IMR-90 (cell line): ENCODE measurements at regions not wholly inside any gene's neighbourhood (a gene's known extent, or its start where the extent isn't known, plus 50 kb on each side); places are given as distances from the start of the nearest gene placed in this dataset.

Source experiments
- ATAC-seq: fragments of 200-7000 bp; cut with Tn5 transposase; 2 replicates; pipeline ENCODE4 v1.9.1; 2020; ENCODE audit warnings: low read depth, mild to moderate bottlenecking, moderate library complexity
- BruUV-seq: library from RNA; stranded (reverse); fragments of 400-500 nt; replicated peaks from 2 replicates; lab custom pipeline; 2021; lab: Mats Ljungman, UMichigan
- CTCF ChIA-PET: fragments of 300-600 bp; formaldehyde crosslinking; extraction: SDS; loops from one replicate; lab custom pipeline; 2021; ENCODE audit warnings: antibody characterized with exemption; lab: Yijun Ruan, JAX
- POLR2A ChIA-PET: fragments of 300-600 bp; sonication (Branson Sonifier 250); formaldehyde crosslinking; loops from one replicate; lab custom pipeline; 2022; ENCODE audit warnings: antibody characterized with exemption; ENCODE audit not compliant: unreplicated experiment; lab: Charles Lee
- DNase-seq: peaks from one replicate; pipeline ENCODE4 v3.0.0; 2013
- H2AFZ ChIP-seq: replicated peaks from 2 replicates; pipeline ENCODE3; 2013; ENCODE audit warnings: low read length, mild to moderate bottlenecking; ENCODE audit not compliant: poor library complexity
- H2AK5ac ChIP-seq: 2 replicates; pipeline ENCODE4 v1.6.1; 2013; ENCODE audit warnings: low read depth, low read length, inconsistent platforms
- H2AK9ac ChIP-seq: replicated peaks from 2 replicates; pipeline ENCODE3; 2013; ENCODE audit warnings: mild to moderate bottlenecking, low read depth, low read length, moderate library complexity; ENCODE audit not compliant: poor library complexity
- H2BK120ac ChIP-seq: 2 replicates; pipeline ENCODE4 v1.6.1; 2013; ENCODE audit warnings: low read depth, low read length, inconsistent platforms
- H2BK15ac ChIP-seq: 3 replicates; pipeline ENCODE4 v1.6.1; 2013; ENCODE audit warnings: low read depth, low read length, inconsistent platforms
- H2BK20ac ChIP-seq: 2 replicates; pipeline ENCODE4 v1.6.1; 2013; ENCODE audit warnings: low read depth, mild to moderate bottlenecking, inconsistent platforms, low read length, moderate library complexity
- H2BK5ac ChIP-seq: 2 replicates; pipeline ENCODE4 v1.6.1; 2013; ENCODE audit warnings: mild to moderate bottlenecking, low read depth, low read length, inconsistent platforms; ENCODE audit not compliant: poor library complexity, severe bottlenecking
- H3K14ac ChIP-seq: replicated peaks from 2 replicates; pipeline ENCODE4 v1.6.1; 2013; ENCODE audit warnings: low read depth, low read length, inconsistent platforms
- H3K18ac ChIP-seq: 2 replicates; pipeline ENCODE4 v1.6.1; 2013; ENCODE audit warnings: low read depth, low read length, control low read depth
- H3K23ac ChIP-seq: 2 replicates; pipeline ENCODE4 v1.6.1; 2013; ENCODE audit warnings: low read depth, low read length, inconsistent platforms
- H3K27ac ChIP-seq: 2 replicates; pipeline ENCODE4 v1.5.1; 2013; ENCODE audit warnings: mild to moderate bottlenecking, control low read depth, low read length; ENCODE audit not compliant: insufficient read depth
- H3K27me3 ChIP-seq: 2 replicates; pipeline ENCODE4 v1.6.1; 2013; ENCODE audit warnings: low read length; ENCODE audit not compliant: control insufficient read depth, insufficient read depth
- H3K36me3 ChIP-seq: 2 replicates; pipeline ENCODE4 v1.6.1; 2013; ENCODE audit warnings: low read length, mixed read lengths; ENCODE audit not compliant: control insufficient read depth, insufficient read depth
- H3K4ac ChIP-seq: 2 replicates; pipeline ENCODE4 v1.6.1; 2013; ENCODE audit warnings: low read depth, low read length, inconsistent platforms
- H3K4me1 ChIP-seq: 2 replicates; pipeline ENCODE4 v1.6.1; 2013; ENCODE audit warnings: low read length, mixed read lengths; ENCODE audit not compliant: control insufficient read depth, insufficient read depth
- H3K4me2 ChIP-seq: 2 replicates; pipeline ENCODE4 v1.6.1; 2013; ENCODE audit warnings: low read depth, mild to moderate bottlenecking, control low read depth, low read length, moderate library complexity
- H3K4me3 ChIP-seq: 2 replicates; pipeline ENCODE4 v1.5.1; 2013; ENCODE audit warnings: low read depth, mild to moderate bottlenecking, control low read depth, low read length, moderate library complexity; ENCODE audit not compliant: insufficient read depth
- H3K56ac ChIP-seq: 2 replicates; pipeline ENCODE4 v1.6.1; 2013; ENCODE audit warnings: low read length, inconsistent platforms; ENCODE audit not compliant: insufficient read depth; ENCODE audit errors: extremely low read depth
- H3K79me1 ChIP-seq, 2 experiments: 2 replicates each; pipeline ENCODE4 v1.6.1; 2013; ENCODE audit warnings: low read length in 2 of 2, inconsistent platforms in 1 of 2, low read depth in 1 of 2
- H3K9ac ChIP-seq: 2 replicates; pipeline ENCODE4 v1.6.1; 2013; ENCODE audit warnings: low read depth, low read length, control low read depth
- H3K9me1 ChIP-seq: 2 replicates; pipeline ENCODE4 v1.6.1; 2013; ENCODE audit warnings: low read length, inconsistent platforms; ENCODE audit not compliant: insufficient read depth
- H3K9me3 ChIP-seq: 2 replicates; pipeline ENCODE4 v1.6.1; 2013; ENCODE audit warnings: low read length; ENCODE audit not compliant: control insufficient read depth, insufficient read depth
- H4K20me1 ChIP-seq: 2 replicates; pipeline ENCODE4 v1.6.1; 2013; ENCODE audit warnings: low read length, inconsistent platforms; ENCODE audit not compliant: insufficient read depth
- H4K5ac ChIP-seq: 2 replicates; pipeline ENCODE4 v1.6.1; 2013; ENCODE audit warnings: mild to moderate bottlenecking, low read depth, low read length, control low read depth
- H4K8ac ChIP-seq, 2 experiments: 2 replicates each; pipeline ENCODE4 v1.6.1; 2013; ENCODE audit warnings: low read depth in 2 of 2, low read length in 2 of 2, control low read depth in 1 of 2, inconsistent platforms in 1 of 2
- H4K91ac ChIP-seq: 2 replicates; pipeline ENCODE4 v1.6.1; 2013; ENCODE audit warnings: low read depth, low read length, inconsistent platforms; ENCODE audit not compliant: insufficient read depth
- BHLHE40 ChIP-seq: fragments of 150-350 bp; IDR thresholded peaks from 2 replicates; pipeline ENCODE4 v1.6.1; 2016; ENCODE audit warnings: mild to moderate bottlenecking, low read depth, low read length
- CEBPB ChIP-seq: IDR thresholded peaks from 2 replicates; pipeline ENCODE4 v1.6.1; 2012; ENCODE audit warnings: low read depth, low read length, improper control_type of control experiment
- CHD1 ChIP-seq: IDR thresholded peaks from 2 replicates; pipeline ENCODE4 v1.6.1; 2012; ENCODE audit warnings: low read depth, low read length, improper control_type of control experiment
- FOS ChIP-seq: fragments of 150-350 bp; IDR thresholded peaks from 2 replicates; pipeline ENCODE4 v1.6.1; 2016; ENCODE audit warnings: low read depth, low read length
- MAFK ChIP-seq: IDR thresholded peaks from 2 replicates; pipeline ENCODE4 v1.6.1; 2012; ENCODE audit warnings: low read depth, low read length, improper control_type of control experiment
- MAZ ChIP-seq: IDR thresholded peaks from 2 replicates; pipeline ENCODE4 v1.6.1; 2012; ENCODE audit warnings: low read depth, mild to moderate bottlenecking, low read length, improper control_type of control experiment, moderate library complexity, borderline replicate concordance
- MXI1 ChIP-seq: IDR thresholded peaks from 2 replicates; pipeline ENCODE4 v1.6.1; 2012; ENCODE audit warnings: low read depth, mild to moderate bottlenecking, low read length, moderate library complexity, borderline replicate concordance
- POLR2A ChIP-seq: IDR thresholded peaks from 2 replicates; pipeline ENCODE4 v1.6.1; 2012; ENCODE audit warnings: mild to moderate bottlenecking, low read depth, low read length
- RAD21 ChIP-seq: IDR thresholded peaks from 2 replicates; pipeline ENCODE4 v1.6.1; 2012; ENCODE audit warnings: low read length, improper control_type of control experiment
- SMC3 ChIP-seq: fragments of 150-350 bp; IDR thresholded peaks from 2 replicates; pipeline ENCODE4 v1.6.1; 2016; ENCODE audit warnings: low read depth, mild to moderate bottlenecking, antibody characterized with exemption, low read length, moderate library complexity
- WGBS, 2 experiments: methylation state at CpG; one replicate each; pipeline versions ENCODE4 v1.1.5 to v1.1.7; 2013; ENCODE audit warnings: missing lambda C conversion rate in 2 of 2; ENCODE audit not compliant: insufficient read length in 1 of 2; ENCODE audit errors: extremely low coverage in 2 of 2; 5-methylcytosine and 5-hydroxymethylcytosine counted together
- dilution Hi-C: fragments of 300-500 bp; cut with HindIII; formaldehyde crosslinking; loops from one replicate; pipeline ENCODE4 v1.14.3; 2018; ENCODE audit warnings: low sequenced_read_pairs; ENCODE audit not compliant: unreplicated experiment
- in situ Hi-C: fragments of 300-500 bp; cut with MboI; formaldehyde crosslinking; loops from 3 replicates; pipeline ENCODE4 v1.14.3; 2019; ENCODE audit warnings: low sequenced_read_pairs, inconsistent platforms, mixed read lengths
- intact Hi-C: fragments of 100-400 bp; cut with micrococcal nuclease; formaldehyde crosslinking; loops from 2 replicates; pipeline ENCODE4 v1.10.0; 2022
- TF ChIP-seq, protein P1 (sequence below): conservative IDR thresholded peaks from 2 replicates; pipeline ENCODE4 v1.5.1; 2012; ENCODE audit warnings: mild to moderate bottlenecking, low read depth, low read length, improper control_type of control experiment
- TF ChIP-seq, protein P2 (sequence below): fragments of 150-350 bp; IDR thresholded peaks from 2 replicates; pipeline ENCODE4 v1.6.1; 2016; ENCODE audit warnings: low read depth, mild to moderate bottlenecking, low read length, moderate library complexity, borderline replicate concordance

DNA sequence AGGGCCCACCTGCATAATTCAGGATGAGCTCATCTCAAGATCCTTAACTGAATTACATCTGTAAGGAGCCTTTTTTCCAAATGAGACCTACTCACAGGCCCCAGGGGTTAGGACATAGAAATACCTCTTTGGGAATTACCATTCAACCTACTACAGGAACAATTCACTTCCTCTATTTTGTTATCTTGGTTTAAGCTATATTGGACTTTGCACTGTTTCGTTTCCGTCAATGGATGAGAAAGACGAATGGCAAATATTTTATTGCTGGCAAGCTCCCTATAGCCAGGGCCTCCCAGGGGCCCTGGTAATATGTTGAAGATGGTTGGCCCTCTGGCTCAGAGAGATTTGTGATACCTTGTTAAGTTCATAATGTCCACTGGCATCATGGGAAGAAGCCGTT lies 384.2 kb upstream of the DUSP10 start:
- Histone ChIP-seq H3K9me3 (peaks cover 2% of the 10 kb centered on the region; the same call in 1 of the 2 replicates), H4K8ac (no peak overlapping the region), H2BK5ac (no peak overlapping the region), H3K27me3 (no peaks in the 10 kb centered on the region), H3K9ac (no peak overlapping the region), H3K4me1 (peaks cover 4% of the 10 kb centered on the region), H2AFZ (no peak overlapping the region), H3K27ac (no peak overlapping the region), H2BK20ac (no peak overlapping the region), H3K79me1 (no peaks in the 10 kb centered on the region), H3K14ac (no peak overlapping the region), H3K36me3 (no peaks in the 10 kb centered on the region), H3K18ac (no peak overlapping the region), H3K4me2 (no peak overlapping the region), H4K91ac (no peak overlapping the region), H2AK9ac (no peak overlapping the region), H3K23ac (no peak overlapping the region), H2BK120ac (no peak overlapping the region), H2BK15ac (no peak overlapping the region), H3K9me1 (no peaks in the 10 kb centered on the region), H3K56ac (no peak overlapping the region), H3K4ac (no peak overlapping the region), H3K4me3 (no peak overlapping the region), H2AK5ac (no peak overlapping the region), H4K5ac (no peak overlapping the region), H4K20me1 (no peaks in the 10 kb centered on the region)
- no peak for DNase-seq
- 100% methylated on average over 1 of the region's 4 CpGs; no CpG with 5 or more reads in 1 of the 2 experiments for WGBS, 2 experiments
- no TSS peak for BruUV-seq
- in situ Hi-C loops (no loop called here), intact Hi-C loops (no loop called here), dilution Hi-C loops (no loop called here)
- ChIA-PET POLR2A (no interaction called here), CTCF (interaction anchor here (1.4 kb wide), 1 partner anchor 329 kb away, joined by 6 read pairs; no protein-coding TSS in a partner anchor)
- no peak for ATAC-seq
- TF ChIP-seq, protein P1, sequence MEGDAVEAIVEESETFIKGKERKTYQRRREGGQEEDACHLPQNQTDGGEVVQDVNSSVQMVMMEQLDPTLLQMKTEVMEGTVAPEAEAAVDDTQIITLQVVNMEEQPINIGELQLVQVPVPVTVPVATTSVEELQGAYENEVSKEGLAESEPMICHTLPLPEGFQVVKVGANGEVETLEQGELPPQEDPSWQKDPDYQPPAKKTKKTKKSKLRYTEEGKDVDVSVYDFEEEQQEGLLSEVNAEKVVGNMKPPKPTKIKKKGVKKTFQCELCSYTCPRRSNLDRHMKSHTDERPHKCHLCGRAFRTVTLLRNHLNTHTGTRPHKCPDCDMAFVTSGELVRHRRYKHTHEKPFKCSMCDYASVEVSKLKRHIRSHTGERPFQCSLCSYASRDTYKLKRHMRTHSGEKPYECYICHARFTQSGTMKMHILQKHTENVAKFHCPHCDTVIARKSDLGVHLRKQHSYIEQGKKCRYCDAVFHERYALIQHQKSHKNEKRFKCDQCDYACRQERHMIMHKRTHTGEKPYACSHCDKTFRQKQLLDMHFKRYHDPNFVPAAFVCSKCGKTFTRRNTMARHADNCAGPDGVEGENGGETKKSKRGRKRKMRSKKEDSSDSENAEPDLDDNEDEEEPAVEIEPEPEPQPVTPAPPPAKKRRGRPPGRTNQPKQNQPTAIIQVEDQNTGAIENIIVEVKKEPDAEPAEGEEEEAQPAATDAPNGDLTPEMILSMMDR = no peak
- TF ChIP-seq FOS (no peak), MAZ (no peak), MAFK (no peak), SMC3 (no peak), RAD21 (no peak), CHD1 (no peak), BHLHE40 (no peak), POLR2A (no peak), MXI1 (no peak), CEBPB (no peak)
- TF ChIP-seq, protein P2, sequence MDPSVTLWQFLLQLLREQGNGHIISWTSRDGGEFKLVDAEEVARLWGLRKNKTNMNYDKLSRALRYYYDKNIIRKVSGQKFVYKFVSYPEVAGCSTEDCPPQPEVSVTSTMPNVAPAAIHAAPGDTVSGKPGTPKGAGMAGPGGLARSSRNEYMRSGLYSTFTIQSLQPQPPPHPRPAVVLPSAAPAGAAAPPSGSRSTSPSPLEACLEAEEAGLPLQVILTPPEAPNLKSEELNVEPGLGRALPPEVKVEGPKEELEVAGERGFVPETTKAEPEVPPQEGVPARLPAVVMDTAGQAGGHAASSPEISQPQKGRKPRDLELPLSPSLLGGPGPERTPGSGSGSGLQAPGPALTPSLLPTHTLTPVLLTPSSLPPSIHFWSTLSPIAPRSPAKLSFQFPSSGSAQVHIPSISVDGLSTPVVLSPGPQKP = no peak
